NCI-H446 treated with DMSO at 0.1 percent for 48 hours (cell line): ENCODE measurements at regions not wholly inside any gene's neighbourhood (a gene's known extent, or its start where the extent isn't known, plus 50 kb on each side); places are given as distances from the start of the nearest gene placed in this dataset.
"Not testable (repeated sequence)": the region's sequence is repeated elsewhere in the genome, so short reads cannot be mapped to it uniquely, and the experiment has no call there.

Experiments used
- DNase-seq: peaks from one replicate; lab custom pipeline; 2025; lab: John Stamatoyannopoulos, UW

- no peak for DNase-seq
Observed at GRCh38 chr12:68507657-68508056, 103.0 kb upstream of the RAP1B start.

GRCh38 chr12:68508576-68508975 lies 102.1 kb upstream of the RAP1B start:
- no peak for DNase-seq

DNA sequence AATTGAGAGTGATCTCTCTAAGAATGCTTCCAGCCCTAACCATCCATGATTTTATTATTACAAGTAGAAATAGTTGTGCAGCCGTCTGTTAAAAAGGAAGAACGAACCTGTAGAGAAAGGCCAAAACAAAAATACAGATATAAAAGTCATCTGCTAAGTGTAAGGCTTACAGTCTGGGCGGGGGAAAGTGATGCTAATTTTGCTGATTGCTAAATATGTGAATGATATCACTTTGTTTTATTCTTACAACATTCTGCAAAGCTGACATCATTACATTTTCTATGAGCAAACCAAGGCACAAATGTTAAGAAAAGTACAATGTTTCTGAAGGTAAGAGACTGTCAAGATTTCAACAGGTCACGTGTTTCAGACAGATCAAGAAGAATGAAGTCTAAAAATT lies 101.5 kb upstream of the RAP1B start:
- DNase-seq: no peak

GRCh38 chr12:68510397-68510796 lies 100.3 kb upstream of the RAP1B start:
- no peak for DNase-seq

- DNase-seq: no peak
Observed at GRCh38 chr12:68514807-68515411, 95.8 kb upstream of the RAP1B start.

GRCh38 chr12:68515793-68516192 lies 94.9 kb upstream of the RAP1B start:
- no peak for DNase-seq

DNA sequence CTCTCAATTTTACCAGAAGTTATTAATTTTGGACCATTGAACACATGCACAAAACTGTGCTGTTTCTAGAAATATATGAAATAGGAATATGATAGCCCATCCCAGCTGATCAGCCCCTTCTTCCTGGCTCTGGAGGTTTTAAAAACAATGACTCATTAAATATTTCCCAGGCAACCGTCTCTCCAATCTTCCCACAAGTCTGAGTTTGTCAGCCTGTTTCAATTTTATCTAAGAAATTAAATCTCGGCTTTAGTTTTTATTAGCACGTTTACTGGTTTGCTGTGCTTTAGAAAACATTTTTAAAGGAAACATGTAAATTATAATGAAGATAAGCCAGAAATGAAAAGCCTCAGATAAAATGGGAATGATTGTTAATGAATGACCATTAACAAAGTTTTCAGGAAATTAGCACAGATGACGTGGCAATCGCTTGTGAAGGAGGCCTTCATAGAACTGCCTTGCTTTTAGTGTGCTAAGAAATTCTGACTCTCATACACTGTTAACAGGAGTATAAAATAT lies 89.3 kb upstream of the RAP1B start:
- DNase-seq: peak; percentile 19

DNA sequence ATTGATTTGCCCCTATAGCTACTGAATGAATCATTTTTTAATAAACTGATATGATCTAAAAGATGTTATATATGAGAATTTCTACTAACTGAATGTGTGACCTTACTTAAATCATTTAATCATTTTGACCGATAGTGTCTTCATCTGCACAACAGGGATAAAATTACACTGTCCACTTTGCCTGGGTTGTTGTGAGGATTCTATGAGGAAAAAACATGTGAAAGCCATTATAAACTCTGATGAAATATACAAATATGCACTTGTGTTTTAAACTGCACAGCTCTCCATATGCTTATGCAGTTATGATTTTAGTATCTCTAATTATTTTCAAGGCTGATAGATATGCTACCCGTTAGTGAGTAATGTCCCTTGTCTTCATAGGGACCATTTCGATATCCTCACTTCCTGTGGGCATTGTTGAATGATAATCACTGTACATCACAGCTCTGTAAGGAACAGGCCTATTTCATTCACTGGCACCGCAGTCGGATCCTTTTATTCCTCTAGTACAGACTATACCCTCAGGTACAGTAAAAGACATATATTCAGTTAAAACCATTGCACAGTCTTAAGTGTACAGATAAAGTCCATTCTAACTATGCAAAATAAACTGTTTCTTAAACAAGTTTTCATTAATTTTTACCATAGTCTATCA lies 88.7 kb upstream of the RAP1B start:
- no peak for DNase-seq

- no peak for DNase-seq
Observed at GRCh38 chr12:68529466-68529865, 81.2 kb upstream of the RAP1B start.

- no peak for DNase-seq
Observed at GRCh38 chr12:68529869-68530268, 80.8 kb upstream of the RAP1B start.

DNA sequence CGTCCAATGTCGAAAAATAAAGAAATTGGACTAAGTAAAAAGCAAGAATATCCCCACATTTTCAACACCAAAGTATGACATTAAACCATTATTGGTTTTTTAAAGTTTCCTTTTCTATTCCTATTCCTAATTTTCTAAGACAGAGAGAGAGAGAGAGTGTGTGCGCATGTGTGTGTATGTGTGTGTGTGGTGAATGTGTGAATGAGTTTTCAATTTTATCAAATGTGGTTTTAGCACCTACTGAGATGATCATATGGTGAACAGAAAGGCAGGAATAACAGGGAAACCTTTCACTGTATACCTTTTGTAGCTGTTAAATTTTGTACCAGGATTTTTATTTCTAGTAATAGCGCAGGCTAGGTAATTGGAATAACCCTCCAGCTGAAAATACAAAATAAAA lies 80.4 kb upstream of the RAP1B start:
- no peak for DNase-seq

GRCh38 chr12:68530965-68531364 lies 79.7 kb upstream of the RAP1B start:
- DNase-seq: peak; percentile 70

DNA sequence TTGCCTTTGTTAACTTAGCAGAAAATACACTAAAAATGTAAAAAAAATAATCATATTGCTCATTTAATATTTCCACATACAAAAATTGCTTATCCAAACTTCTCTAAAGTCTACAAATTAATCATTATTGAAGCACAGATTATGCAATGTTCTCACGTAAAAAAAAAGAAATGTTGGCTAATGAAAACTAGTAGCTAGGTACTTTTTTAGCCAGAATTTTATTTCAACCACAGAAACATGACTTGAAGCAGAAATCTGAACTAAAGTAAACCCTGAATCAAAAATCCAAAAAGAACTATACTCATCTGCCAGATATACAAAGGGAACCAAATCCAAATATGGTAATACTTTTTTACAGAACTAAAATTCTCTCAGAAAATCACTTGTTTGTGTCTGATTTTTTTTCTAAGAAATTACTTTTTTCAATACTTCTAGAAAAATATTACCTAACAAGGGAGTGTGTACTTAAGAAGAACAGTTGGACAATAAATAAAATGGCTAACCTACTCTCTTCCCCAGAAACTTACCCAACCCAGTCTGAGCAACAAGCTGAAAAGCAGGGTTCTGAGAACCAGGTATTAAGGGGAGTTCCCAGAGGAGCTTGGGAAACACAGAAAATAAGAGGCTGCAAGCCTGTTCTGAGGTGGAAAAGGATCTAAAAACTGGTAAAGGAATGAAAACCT lies 78.4 kb upstream of the RAP1B start:
- no peak for DNase-seq

DNA sequence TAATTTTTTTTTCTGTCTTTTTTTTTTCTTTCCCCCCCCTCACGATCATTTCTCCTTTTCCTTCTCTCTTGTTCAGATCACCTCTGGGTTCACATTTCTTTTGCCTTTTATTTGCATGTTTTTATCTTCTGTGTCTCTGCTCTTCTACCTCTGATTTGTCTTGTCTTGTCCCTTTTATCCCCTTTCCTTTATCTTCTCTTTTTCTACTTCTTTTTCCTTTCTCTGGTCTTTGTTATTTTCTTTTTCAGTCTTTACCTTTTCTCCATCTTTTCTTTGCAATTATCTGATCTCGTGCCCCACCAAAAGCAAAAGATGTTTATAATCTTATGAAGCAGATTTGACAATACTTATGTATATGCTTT lies 77.8 kb upstream of the RAP1B start:
- DNase-seq: no peak

GRCh38 chr12:68534108-68534507 lies 76.6 kb upstream of the RAP1B start:
- no peak for DNase-seq

GRCh38 chr12:68536885-68537485 lies 73.7 kb upstream of the RAP1B start:
- no peak for DNase-seq

- no peak for DNase-seq
Observed at GRCh38 chr12:68537571-68537970, 73.1 kb upstream of the RAP1B start.

DNA sequence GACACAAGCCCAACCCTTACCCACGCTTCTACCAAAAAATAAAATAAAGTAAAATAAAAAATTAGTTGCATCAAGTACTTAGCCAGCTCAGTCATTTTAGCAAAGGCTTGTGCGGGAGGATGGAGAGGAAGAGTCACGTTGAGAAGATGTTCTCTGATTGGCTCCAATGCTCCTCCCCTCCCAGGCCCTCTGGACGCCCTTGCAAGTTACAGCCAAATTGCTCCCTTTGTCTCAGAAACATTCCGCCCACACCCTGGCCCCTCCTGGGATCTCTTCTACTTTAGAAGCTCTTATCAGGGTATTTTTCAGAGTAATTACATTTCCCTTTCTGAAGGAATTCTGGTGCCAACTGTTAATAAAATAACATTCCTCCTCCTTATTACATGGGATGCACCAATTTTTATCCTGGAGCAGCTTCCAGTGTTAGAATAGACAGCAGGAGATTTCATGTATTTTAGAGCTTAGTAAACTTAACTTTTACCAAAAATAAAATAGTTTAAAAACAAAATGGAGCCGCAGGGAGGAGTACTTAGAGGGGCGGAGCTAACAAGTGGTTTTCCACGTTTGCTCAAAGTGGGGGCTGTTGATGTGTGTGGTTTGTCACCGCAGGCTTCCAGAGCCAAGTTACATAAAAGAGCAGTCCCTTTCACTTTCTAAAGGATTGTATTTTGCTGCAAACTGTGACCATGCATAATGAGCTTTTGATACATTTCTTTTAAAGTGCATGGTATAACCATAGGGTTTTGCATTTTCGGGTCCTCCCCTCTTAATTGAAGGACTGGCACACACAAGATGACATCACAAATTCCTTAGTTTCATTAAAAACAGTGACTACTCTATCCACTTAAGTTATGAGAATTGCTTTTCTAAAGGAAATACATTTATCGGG lies 71.7 kb upstream of the RAP1B start:
- no peak for DNase-seq

DNA sequence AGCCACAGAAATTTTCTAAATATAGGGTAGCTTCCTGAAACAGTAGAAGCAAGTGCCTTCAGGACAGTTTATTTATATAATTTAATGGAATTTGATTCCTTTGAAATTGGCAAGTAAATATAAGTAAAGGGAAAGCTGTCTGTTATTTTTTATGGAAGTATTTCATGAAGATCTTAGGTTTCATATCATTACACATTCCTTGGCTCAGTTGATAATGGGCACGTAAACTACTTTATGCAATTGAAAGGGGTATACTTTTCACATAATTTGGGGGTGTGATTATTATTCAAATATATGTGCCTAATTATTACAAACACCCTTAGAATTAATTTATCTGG lies 71.1 kb upstream of the RAP1B start:
- no peak for DNase-seq

GRCh38 chr12:68540768-68541167 lies 69.9 kb upstream of the RAP1B start:
- not testable (repeated sequence) for DNase-seq

DNA sequence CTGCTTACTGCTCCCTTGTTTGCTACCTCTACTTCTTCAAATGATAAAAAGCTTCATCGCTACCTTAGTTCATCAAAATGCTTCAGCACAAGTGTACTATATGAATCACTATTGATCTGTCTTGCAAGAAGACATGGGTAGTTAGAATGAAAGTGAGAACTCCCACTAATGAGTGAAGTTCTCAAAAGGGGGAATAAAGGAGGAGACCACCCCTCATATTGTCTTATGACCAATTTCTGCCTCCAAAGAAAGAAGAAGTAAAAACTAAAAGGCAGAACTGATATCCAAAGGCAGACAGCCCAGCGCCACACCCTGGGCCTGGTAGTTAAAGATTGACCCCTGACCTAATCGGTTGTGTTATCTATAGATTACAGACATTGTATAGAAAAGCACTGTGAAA lies 63.4 kb upstream of the RAP1B start:
- DNase-seq: not testable (repeated sequence)

DNA sequence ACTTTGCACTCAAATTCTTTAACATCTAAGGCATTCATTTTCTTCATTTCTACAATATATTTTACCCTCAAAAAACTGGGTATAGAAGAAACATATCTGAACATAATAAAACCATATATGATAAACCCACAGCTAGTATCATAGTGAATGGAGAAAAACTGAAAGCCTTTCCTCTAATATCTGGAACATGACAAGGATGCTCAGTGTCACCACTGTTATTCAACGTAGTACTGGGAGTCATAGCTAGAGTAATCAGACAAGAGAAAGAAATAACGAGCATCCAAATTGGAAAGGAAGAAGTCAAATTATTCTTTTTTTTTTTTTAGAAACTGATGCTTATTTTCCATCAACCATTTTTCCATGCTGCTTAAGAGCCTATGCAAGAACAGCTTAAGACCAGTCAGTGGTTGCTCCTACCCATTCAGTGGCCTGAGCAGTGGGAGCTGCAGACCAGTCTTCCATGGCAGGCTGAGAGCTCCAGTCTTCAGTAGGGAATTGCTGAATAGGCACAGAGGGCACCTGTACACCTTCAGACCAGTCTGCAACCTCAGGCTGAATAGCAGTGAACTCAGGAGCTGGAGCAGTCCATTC lies 58.0 kb upstream of the RAP1B start:
- not testable (repeated sequence) for DNase-seq
